Caco-2 (cell line): ENCODE measurements at regions not wholly inside any gene's neighbourhood (a gene's known extent, or its start where the extent isn't known, plus 50 kb on each side); places are given as distances from the start of the nearest gene placed in this dataset.

Experiments
- BruUV-seq: library from RNA; stranded (reverse); fragments of 400-500 nt; replicated peaks from 2 replicates; lab custom pipeline; 2021; lab: Mats Ljungman, UMichigan
- CTCF ChIA-PET: fragments of 300-600 bp; sonication (Branson Sonifier 250); formaldehyde crosslinking; loops from one replicate; lab custom pipeline; 2022; ENCODE audit warnings: antibody characterized with exemption; lab: Charles Lee
- POLR2A ChIA-PET: fragments of 300-600 bp; sonication (Branson Sonifier 250); formaldehyde crosslinking; loops from one replicate; lab custom pipeline; 2022; ENCODE audit warnings: antibody characterized with exemption; lab: Charles Lee
- DNase-seq, 2 experiments: peaks; one replicate each; pipeline versions ENCODE4 v3.0.0 to v3.0.0-alpha.2; 2020 to 2022
- H3K27me3 ChIP-seq: replicated peaks from 2 replicates; pipeline ENCODE4 v1.6.0; 2011; ENCODE audit warnings: low read length; ENCODE audit not compliant: control insufficient read depth, insufficient read depth
- H3K36me3 ChIP-seq: 2 replicates; pipeline ENCODE4 v1.5.1; 2011; ENCODE audit warnings: low read length; ENCODE audit not compliant: control insufficient read depth, insufficient read depth
- H3K4me1 ChIP-seq: fragments of 250-450 bp; sonication (Bioruptor Pico); 2 replicates; pipeline ENCODE4 v1.5.1; 2020; ENCODE audit warnings: mild to moderate bottlenecking
- H3K4me3 ChIP-seq: 2 replicates; pipeline ENCODE4 v1.5.1; 2011; ENCODE audit warnings: low read depth, mild to moderate bottlenecking, control low read depth, low read length
- H3K9me3 ChIP-seq: fragments of 250-450 bp; sonication (Bioruptor Pico); 2 replicates; pipeline ENCODE4 v1.5.1; 2020; ENCODE audit warnings: mild to moderate bottlenecking, moderate library complexity
- H3K27ac Mint-ChIP-seq: one replicate; pipeline ENCODE4 v1.8.0; 2022; ENCODE audit warnings: mixed read lengths; ENCODE audit not compliant: unreplicated experiment
- H3K27me3 Mint-ChIP-seq: one replicate; pipeline ENCODE4 v1.8.0; 2022; ENCODE audit warnings: mixed read lengths; ENCODE audit not compliant: insufficient read depth, unreplicated experiment
- H3K36me3 Mint-ChIP-seq: one replicate; pipeline ENCODE4 v1.8.0; 2022; ENCODE audit warnings: mild to moderate bottlenecking, mixed read lengths; ENCODE audit not compliant: insufficient read depth, unreplicated experiment
- H3K4me1 Mint-ChIP-seq: one replicate; pipeline ENCODE4 v1.8.0; 2022; ENCODE audit warnings: low read depth, mixed read lengths; ENCODE audit not compliant: unreplicated experiment
- H3K4me3 Mint-ChIP-seq: one replicate; pipeline ENCODE4 v1.8.0; 2022; ENCODE audit warnings: mild to moderate bottlenecking, moderate library complexity, mixed read lengths; ENCODE audit not compliant: unreplicated experiment
- H3K9me3 Mint-ChIP-seq: one replicate; pipeline ENCODE4 v1.8.0; 2022; ENCODE audit warnings: mixed read lengths; ENCODE audit not compliant: unreplicated experiment
- intact Hi-C: fragments of 100-400 bp; cut with micrococcal nuclease; formaldehyde crosslinking; loops from one replicate; pipeline ENCODE4 v1.10.0; 2022; ENCODE audit not compliant: unreplicated experiment
- TF ChIP-seq, protein P1 (sequence below), 2 experiments: fragments of 200-600 bp in 1 of 2; IDR thresholded peaks; 1 replicate in 1 of 2; 2 replicates in 1 of 2; pipeline versions ENCODE4 v1.5.1 to v1.8.0; 2011 to 2022; ENCODE audit warnings: antibody characterized with exemption in 1 of 2, control low read depth in 1 of 2, inconsistent platforms in 1 of 2, low read depth in 1 of 2, low read length in 1 of 2, mild to moderate bottlenecking in 1 of 2, moderate library complexity in 1 of 2; ENCODE audit not compliant: insufficient read depth in 1 of 2, severe bottlenecking in 1 of 2, unreplicated experiment in 1 of 2

- ChIA-PET CTCF (no interaction called here), POLR2A (no interaction called here)
- DNase-seq: no peak
- no peaks in the 10 kb centered on the region for H3K36me3 Mint-ChIP-seq
- Histone ChIP-seq H3K27me3 (no peaks in the 10 kb centered on the region), H3K9me3 (no peaks in the 10 kb centered on the region), H3K4me1 (no peaks in the 10 kb centered on the region), H3K4me3 (no peak overlapping the region), H3K36me3 (no peaks in the 10 kb centered on the region)
- peaks cover 9% of the 10 kb centered on the region for H3K27me3 Mint-ChIP-seq
- intact Hi-C loops: no loop called here
- no peaks in the 10 kb centered on the region for H3K4me1 Mint-ChIP-seq
- no peak overlapping the region for H3K4me3 Mint-ChIP-seq
- H3K9me3 Mint-ChIP-seq: no peaks in the 10 kb centered on the region
- no TSS peak for BruUV-seq
- no peak overlapping the region for H3K27ac Mint-ChIP-seq
- TF ChIP-seq, protein P1, sequence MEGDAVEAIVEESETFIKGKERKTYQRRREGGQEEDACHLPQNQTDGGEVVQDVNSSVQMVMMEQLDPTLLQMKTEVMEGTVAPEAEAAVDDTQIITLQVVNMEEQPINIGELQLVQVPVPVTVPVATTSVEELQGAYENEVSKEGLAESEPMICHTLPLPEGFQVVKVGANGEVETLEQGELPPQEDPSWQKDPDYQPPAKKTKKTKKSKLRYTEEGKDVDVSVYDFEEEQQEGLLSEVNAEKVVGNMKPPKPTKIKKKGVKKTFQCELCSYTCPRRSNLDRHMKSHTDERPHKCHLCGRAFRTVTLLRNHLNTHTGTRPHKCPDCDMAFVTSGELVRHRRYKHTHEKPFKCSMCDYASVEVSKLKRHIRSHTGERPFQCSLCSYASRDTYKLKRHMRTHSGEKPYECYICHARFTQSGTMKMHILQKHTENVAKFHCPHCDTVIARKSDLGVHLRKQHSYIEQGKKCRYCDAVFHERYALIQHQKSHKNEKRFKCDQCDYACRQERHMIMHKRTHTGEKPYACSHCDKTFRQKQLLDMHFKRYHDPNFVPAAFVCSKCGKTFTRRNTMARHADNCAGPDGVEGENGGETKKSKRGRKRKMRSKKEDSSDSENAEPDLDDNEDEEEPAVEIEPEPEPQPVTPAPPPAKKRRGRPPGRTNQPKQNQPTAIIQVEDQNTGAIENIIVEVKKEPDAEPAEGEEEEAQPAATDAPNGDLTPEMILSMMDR (IDR thresholded peaks at IDR 0.05; ENCODE audit: insufficient read depth in 1 of 2, low read depth in 1 of 2, low read length in 1 of 2, severe bottlenecking in 1 of 2, unreplicated experiment in 1 of 2): no peak
Observed at GRCh38 chr2:207405150-207405549, 124.6 kb upstream of the CREB1 start.

DNA sequence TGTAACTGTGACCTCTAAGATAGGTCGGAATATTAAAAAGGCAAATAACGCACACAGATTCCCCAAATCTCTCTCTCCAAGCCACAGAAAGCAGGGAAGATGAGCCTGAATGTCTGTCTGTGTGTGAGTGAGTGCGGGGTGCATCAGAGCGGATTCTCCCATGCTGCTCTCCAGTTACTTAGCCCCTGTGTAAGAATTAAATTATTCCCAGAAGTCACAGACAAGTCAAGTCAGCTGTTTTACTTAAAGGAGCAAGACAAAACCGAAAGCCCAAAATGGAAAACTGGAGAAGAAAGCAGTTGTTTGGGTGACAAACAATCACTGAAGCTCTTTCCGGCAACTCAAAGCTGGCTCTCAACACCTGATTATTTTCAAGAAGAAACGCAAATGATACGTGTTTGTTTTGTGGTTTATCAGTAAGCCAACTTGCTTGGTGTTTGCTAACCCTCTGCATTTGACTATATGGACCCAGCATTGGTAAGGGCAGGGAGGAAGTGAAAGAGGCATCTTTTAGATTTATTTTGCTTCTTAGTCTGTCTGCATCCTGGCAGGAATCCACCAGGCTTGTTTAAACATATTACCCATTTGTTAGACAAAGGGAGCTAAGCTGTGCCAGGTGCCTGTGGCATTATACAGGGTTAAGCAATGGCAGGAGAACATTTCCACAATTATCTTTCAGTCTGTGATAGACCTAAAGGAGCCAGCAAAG, 121.5 kb upstream of the CREB1 start:
- Histone ChIP-seq H3K4me1 (no peaks in the 10 kb centered on the region), H3K4me3 (no peak overlapping the region), H3K27me3 (no peaks in the 10 kb centered on the region), H3K9me3 (no peaks in the 10 kb centered on the region), H3K36me3 (no peaks in the 10 kb centered on the region)
- DNase-seq: no peak
- Mint-ChIP-seq H3K36me3 (no peaks in the 10 kb centered on the region), H3K4me1 (no peaks in the 10 kb centered on the region), H3K27ac (no peak overlapping the region), H3K4me3 (no peak overlapping the region), H3K27me3 (peaks cover 10% of the 10 kb centered on the region), H3K9me3 (no peaks in the 10 kb centered on the region)
- ChIA-PET CTCF (no interaction called here), POLR2A (no interaction called here)
- intact Hi-C loops: no loop called here
- TF ChIP-seq, protein P1 (IDR thresholded peaks at IDR 0.05; ENCODE audit: insufficient read depth in 1 of 2, low read depth in 1 of 2, low read length in 1 of 2, severe bottlenecking in 1 of 2, unreplicated experiment in 1 of 2): no peak
- BruUV-seq: no TSS peak

GRCh38 chr2:207409517-207409916, 120.2 kb upstream of the CREB1 start:
- CTCF ChIA-PET: no interaction called here
- H3K9me3 Mint-ChIP-seq: no peaks in the 10 kb centered on the region
- no TSS peak for BruUV-seq

More at GRCh38 chr2:207409517-207409916, 120.2 kb upstream of the CREB1 start:
- Histone ChIP-seq H3K4me1 (no peaks in the 10 kb centered on the region), H3K4me3 (no peak overlapping the region), H3K36me3 (no peaks in the 10 kb centered on the region), H3K9me3 (no peaks in the 10 kb centered on the region), H3K27me3 (no peaks in the 10 kb centered on the region)
- POLR2A ChIA-PET: no interaction called here
- TF ChIP-seq, protein P1 (IDR thresholded peaks at IDR 0.05; ENCODE audit: insufficient read depth in 1 of 2, low read depth in 1 of 2, low read length in 1 of 2, severe bottlenecking in 1 of 2, unreplicated experiment in 1 of 2): no peak
- DNase-seq: no peak
- Mint-ChIP-seq H3K4me1 (no peaks in the 10 kb centered on the region), H3K27me3 (peaks cover 7% of the 10 kb centered on the region), H3K27ac (no peak overlapping the region), H3K4me3 (no peak overlapping the region), H3K36me3 (no peaks in the 10 kb centered on the region)
- intact Hi-C loops: no loop called here
